SK-N-SH treated with all-trans-retinoic acid at 6 μM for 48 hours (cell line): ENCODE measurements at regions not wholly inside any gene's neighbourhood (a gene's known extent, or its start where the extent isn't known, plus 50 kb on each side); places are given as distances from the start of the nearest gene placed in this dataset.

ENCODE experiments used
- ATAC-seq: fragments of 200-7000 bp; cut with Tn5 transposase; 3 replicates; pipeline ENCODE4 v1.9.1; 2020; ENCODE audit warnings: mild to moderate bottlenecking, moderate library complexity
- ARNTL ChIP-seq: fragments of 450-650 bp; formaldehyde crosslinking; IDR thresholded peaks from 2 replicates; pipeline ENCODE4 v1.5.0; 2020; ENCODE audit warnings: low read depth, mild to moderate bottlenecking, moderate library complexity, borderline replicate concordance
- BACH2 ChIP-seq: fragments of 250-450 bp; sonication (Bioruptor Pico); IDR thresholded peaks from 2 replicates; pipeline ENCODE4 v1.9.0; 2021; ENCODE audit warnings: mild to moderate bottlenecking, borderline replicate concordance
- CREB5 ChIP-seq: fragments of 250-450 bp; sonication (Bioruptor Pico); IDR thresholded peaks from 2 replicates; pipeline ENCODE4 v1.5.1; 2020; ENCODE audit warnings: low read depth, mild to moderate bottlenecking, moderate library complexity
- CSDC2 ChIP-seq: fragments of 250-450 bp; sonication (Bioruptor Pico); IDR thresholded peaks from 2 replicates; pipeline ENCODE4 v1.5.0; 2020; ENCODE audit warnings: mild to moderate bottlenecking, moderate library complexity
- CSRNP3 ChIP-seq: fragments of 250-450 bp; sonication (Bioruptor Pico); IDR thresholded peaks from 2 replicates; pipeline ENCODE4 v1.5.1; 2021; ENCODE audit warnings: mild to moderate bottlenecking, moderate library complexity
- ESRRG ChIP-seq: fragments of 250-450 bp; sonication (Bioruptor Pico); IDR thresholded peaks from 2 replicates; pipeline ENCODE4 v1.6.1; 2021; ENCODE audit warnings: mild to moderate bottlenecking
- GLIS3 ChIP-seq: fragments of 250-450 bp; sonication (Bioruptor Pico); IDR thresholded peaks from 2 replicates; pipeline ENCODE4 v1.5.0; 2020; ENCODE audit warnings: mild to moderate bottlenecking, moderate library complexity
- ISL1 ChIP-seq: fragments of 250-450 bp; sonication (Bioruptor Pico); IDR thresholded peaks from 2 replicates; pipeline ENCODE4 v2.1.2; 2022; ENCODE audit warnings: mild to moderate bottlenecking, moderate library complexity
- OSR1 ChIP-seq: fragments of 250-450 bp; sonication (Bioruptor Pico); IDR thresholded peaks from 2 replicates; pipeline ENCODE4 v1.8.0; 2022; ENCODE audit warnings: moderate library complexity, mild to moderate bottlenecking, inconsistent platforms
- POU6F1 ChIP-seq: fragments of 250-450 bp; sonication (Bioruptor Pico); IDR thresholded peaks from 2 replicates; pipeline ENCODE4 v1.8.0; 2021; ENCODE audit warnings: low read depth, mild to moderate bottlenecking, moderate library complexity, borderline replicate concordance
- PPARA ChIP-seq: fragments of 250-450 bp; sonication (Bioruptor Pico); IDR thresholded peaks from 2 replicates; pipeline ENCODE4 v1.5.0; 2020; ENCODE audit warnings: mild to moderate bottlenecking, borderline replicate concordance
- RARB ChIP-seq: fragments of 250-450 bp; sonication (Bioruptor Pico); IDR thresholded peaks from 2 replicates; pipeline ENCODE4 v1.8.0; 2021; ENCODE audit warnings: mild to moderate bottlenecking, moderate library complexity
- SNAI2 ChIP-seq: fragments of 250-450 bp; sonication (Bioruptor Pico); IDR thresholded peaks from 2 replicates; pipeline ENCODE4 v1.5.0; 2020; ENCODE audit warnings: mild to moderate bottlenecking, moderate library complexity
- TCF4 ChIP-seq: fragments of 250-450 bp; sonication (Bioruptor Pico); IDR thresholded peaks from 2 replicates; pipeline ENCODE4 v1.8.0; 2021; ENCODE audit warnings: mild to moderate bottlenecking, moderate library complexity, borderline replicate concordance
- TOX ChIP-seq: fragments of 250-450 bp; sonication (Bioruptor Pico); IDR thresholded peaks from 2 replicates; pipeline ENCODE4 v1.8.0; 2021; ENCODE audit warnings: mild to moderate bottlenecking, moderate library complexity, borderline replicate concordance
- TSHZ2 ChIP-seq: fragments of 250-450 bp; sonication (Bioruptor Pico); IDR thresholded peaks from 2 replicates; pipeline ENCODE4 v1.5.0; 2020; ENCODE audit warnings: mild to moderate bottlenecking, moderate library complexity
- ZC3H10 ChIP-seq: fragments of 250-450 bp; sonication (Bioruptor Pico); IDR thresholded peaks from 2 replicates; pipeline ENCODE4 v1.5.1; 2021; ENCODE audit warnings: mild to moderate bottlenecking, moderate library complexity
- ZFP3 ChIP-seq: fragments of 250-450 bp; sonication (Bioruptor Pico); IDR thresholded peaks from 2 replicates; pipeline ENCODE4 v1.5.0; 2020; ENCODE audit warnings: mild to moderate bottlenecking, moderate library complexity
- ZFP30 ChIP-seq: fragments of 450-650 bp; formaldehyde crosslinking; IDR thresholded peaks from 2 replicates; pipeline ENCODE4 v1.5.0; 2022; ENCODE audit warnings: mild to moderate bottlenecking, moderate library complexity
- ZNF565 ChIP-seq: fragments of 450-650 bp; formaldehyde crosslinking; conservative IDR thresholded peaks from 2 replicates; pipeline ENCODE4 v1.5.0; 2020; ENCODE audit warnings: low read depth, mild to moderate bottlenecking, moderate library complexity
- ZNF70 ChIP-seq: fragments of 450-650 bp; formaldehyde crosslinking; IDR thresholded peaks from 2 replicates; pipeline ENCODE4 v1.5.0; 2020; ENCODE audit warnings: mild to moderate bottlenecking, moderate library complexity
- ZNF8 ChIP-seq: fragments of 450-650 bp; formaldehyde crosslinking; IDR thresholded peaks from 2 replicates; pipeline ENCODE4 v1.5.0; 2020; ENCODE audit warnings: mild to moderate bottlenecking, moderate library complexity
- TF ChIP-seq, protein P1 (sequence below): fragments of 250-450 bp; sonication (Bioruptor Pico); IDR thresholded peaks from 2 replicates; pipeline ENCODE4 v1.8.0; 2020; ENCODE audit warnings: mild to moderate bottlenecking, moderate library complexity, borderline replicate concordance

GRCh38 chr2:29983308-29983707, 61.9 kb upstream of the ALK start:
- no peak for TF ChIP-seq ESRRG (CRISPR knock-in tag)
- no peak for TF ChIP-seq GLIS3 (CRISPR knock-in tag)
- TF ChIP-seq ZNF8 (CRISPR knock-in tag): no peak
- no peak for TF ChIP-seq TOX (CRISPR knock-in tag)
- TF ChIP-seq ZFP30 (CRISPR knock-in tag): no peak
- TF ChIP-seq POU6F1 (CRISPR knock-in tag): no peak
- no peak for TF ChIP-seq ZFP3 (CRISPR knock-in tag)
- TF ChIP-seq ISL1 (CRISPR knock-in tag): no peak
- no peak for TF ChIP-seq ARNTL (CRISPR knock-in tag)
- TF ChIP-seq, all 23 proteins: peak for 0
- no peak for ATAC-seq

DNA sequence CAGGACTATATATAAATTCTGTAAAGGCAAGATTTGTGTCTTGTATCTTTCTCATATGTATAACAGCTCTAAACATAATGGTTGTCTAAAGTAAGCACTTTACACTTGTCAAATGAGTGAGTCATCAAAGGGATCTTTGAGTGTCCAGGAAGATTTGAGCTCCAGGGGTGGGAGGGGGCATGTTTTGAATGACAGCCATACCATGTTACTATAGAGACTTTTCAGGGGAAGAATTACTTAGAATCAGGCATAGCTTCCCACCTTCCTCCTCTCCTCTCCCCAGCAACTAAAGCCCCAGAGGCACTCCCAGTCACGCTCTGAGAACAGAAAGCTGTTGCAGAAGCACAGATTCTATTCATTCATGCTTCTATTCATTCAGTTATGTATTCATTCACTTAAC, 65.8 kb upstream of the ALK start:
- TF ChIP-seq ZNF565 (CRISPR knock-in tag) (no peak), TSHZ2 (CRISPR knock-in tag) (no peak), ZNF8 (CRISPR knock-in tag) (no peak), PPARA (CRISPR knock-in tag) (no peak), OSR1 (CRISPR knock-in tag) (no peak), CSDC2 (no peak), ZFP30 (CRISPR knock-in tag) (no peak), ISL1 (CRISPR knock-in tag) (no peak), CSRNP3 (CRISPR knock-in tag) (no peak), ARNTL (CRISPR knock-in tag) (no peak), BACH2 (CRISPR knock-in tag) (no peak), ZFP3 (CRISPR knock-in tag) (no peak), RARB (CRISPR knock-in tag) (no peak), ZC3H10 (CRISPR knock-in tag) (no peak), ZNF70 (no peak), TOX (CRISPR knock-in tag) (no peak)
- TF ChIP-seq, protein P1, sequence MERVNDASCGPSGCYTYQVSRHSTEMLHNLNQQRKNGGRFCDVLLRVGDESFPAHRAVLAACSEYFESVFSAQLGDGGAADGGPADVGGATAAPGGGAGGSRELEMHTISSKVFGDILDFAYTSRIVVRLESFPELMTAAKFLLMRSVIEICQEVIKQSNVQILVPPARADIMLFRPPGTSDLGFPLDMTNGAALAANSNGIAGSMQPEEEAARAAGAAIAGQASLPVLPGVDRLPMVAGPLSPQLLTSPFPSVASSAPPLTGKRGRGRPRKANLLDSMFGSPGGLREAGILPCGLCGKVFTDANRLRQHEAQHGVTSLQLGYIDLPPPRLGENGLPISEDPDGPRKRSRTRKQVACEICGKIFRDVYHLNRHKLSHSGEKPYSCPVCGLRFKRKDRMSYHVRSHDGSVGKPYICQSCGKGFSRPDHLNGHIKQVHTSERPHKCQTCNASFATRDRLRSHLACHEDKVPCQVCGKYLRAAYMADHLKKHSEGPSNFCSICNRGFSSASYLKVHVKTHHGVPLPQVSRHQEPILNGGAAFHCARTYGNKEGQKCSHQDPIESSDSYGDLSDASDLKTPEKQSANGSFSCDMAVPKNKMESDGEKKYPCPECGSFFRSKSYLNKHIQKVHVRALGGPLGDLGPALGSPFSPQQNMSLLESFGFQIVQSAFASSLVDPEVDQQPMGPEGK: no peak
- TF ChIP-seq, all 23 proteins: peak for 0
- ATAC-seq: no peak

- TF ChIP-seq OSR1 (CRISPR knock-in tag): no peak
- no peak for TF ChIP-seq ZNF8 (CRISPR knock-in tag)
- TF ChIP-seq TCF4 (CRISPR knock-in tag): no peak
- no peak for TF ChIP-seq SNAI2 (CRISPR knock-in tag)
- TF ChIP-seq CREB5: no peak
- no peak for TF ChIP-seq CSDC2
- no peak for TF ChIP-seq ISL1 (CRISPR knock-in tag)
- TF ChIP-seq, protein P1: no peak
- no peak for TF ChIP-seq RARB (CRISPR knock-in tag)
- no peak for TF ChIP-seq ZFP30 (CRISPR knock-in tag)
- no peak for TF ChIP-seq ZFP3 (CRISPR knock-in tag)
- ATAC-seq: no peak
Observed at GRCh38 chr2:29990129-29990528, 68.7 kb upstream of the ALK start.
